Transverse colon (tissue), 4 donors: ENCODE measurements at regions not wholly inside any gene's neighbourhood (a gene's known extent, or its start where the extent isn't known, plus 50 kb on each side); places are given as distances from the start of the nearest gene placed in this dataset.

Experiments
- CTCF ChIP-seq, 5 experiments: fragments of 200-600 bp in 3 of 5; fragments of 450-650 bp in 2 of 5; sonication (generic) in 3 of 5; IDR thresholded peaks; 1 replicate in 2 of 5; 2 replicates in 3 of 5; pipeline ENCODE4 v1.5.1; 2016 to 2017; ENCODE audit warnings: antibody characterized with exemption in 5 of 5, inconsistent platforms in 3 of 5, mild to moderate bottlenecking in 2 of 5, moderate library complexity in 1 of 5
- POLR2A ChIP-seq: fragments of 450-650 bp; IDR thresholded peaks from one replicate; pipeline ENCODE4 v1.6.1; 2016; ENCODE audit warnings: antibody characterized with exemption, mild to moderate bottlenecking, moderate library complexity
- POLR2AphosphoS5 ChIP-seq, 3 donors: sonication (generic); formaldehyde crosslinking; IDR thresholded peaks; one replicate each; pipeline ENCODE4 v1.6.1; 2016; ENCODE audit warnings: antibody characterized with exemption in 3 of 3

DNA sequence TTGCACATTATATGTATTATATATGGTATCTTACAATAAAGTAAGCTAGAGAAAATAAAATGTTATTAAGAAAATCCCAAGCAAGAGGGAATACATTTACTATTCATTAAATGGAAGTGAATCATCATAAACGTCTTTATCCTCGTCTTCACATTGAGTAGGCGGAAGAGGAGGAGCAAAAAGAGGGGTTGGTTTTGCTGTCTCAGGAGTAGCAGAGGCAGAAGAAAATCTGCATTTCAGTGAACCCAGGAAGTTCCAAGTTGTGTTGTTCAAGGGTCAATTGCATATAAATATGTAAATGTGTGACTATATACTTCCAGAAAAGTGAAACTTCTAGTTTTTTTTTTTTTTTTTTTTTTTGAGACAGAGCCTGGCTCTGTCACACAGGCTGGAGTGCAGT, 301.4 kb downstream of the TMA16 start:
- TF ChIP-seq POLR2A (no peak), CTCF (IDR thresholded peaks at IDR 0.05) (no peak), POLR2AphosphoS5 (IDR thresholded peaks at IDR 0.05) (no peak)
